ENCODE measurements at regions not wholly inside any gene's neighbourhood (a gene's known extent, or its start where the extent isn't known, plus 50 kb on each side); places are given as distances from the start of the nearest gene placed in this dataset.

- TF ChIP-seq POLR2AphosphoS5 (IDR thresholded peaks at IDR 0.05; ENCODE audit: borderline replicate concordance, low read depth, low read length) (no peak), EZH2 (IDR thresholded peaks at IDR 0.05) (no peak), FOXP2 (optimal IDR thresholded peaks at IDR 0.05; ENCODE audit: control extremely low read depth, extremely low read length, insufficient read depth) (no peak)
Observed at GRCh38 chr13:69644447-69644846, 463.2 kb upstream of the ATXN8OS start.

Data from SK-N-MC (cell line).